ENCODE measurements at regions not wholly inside any gene's neighbourhood (a gene's known extent, or its start where the extent isn't known, plus 50 kb on each side); places are given as distances from the start of the nearest gene placed in this dataset.

DNA sequence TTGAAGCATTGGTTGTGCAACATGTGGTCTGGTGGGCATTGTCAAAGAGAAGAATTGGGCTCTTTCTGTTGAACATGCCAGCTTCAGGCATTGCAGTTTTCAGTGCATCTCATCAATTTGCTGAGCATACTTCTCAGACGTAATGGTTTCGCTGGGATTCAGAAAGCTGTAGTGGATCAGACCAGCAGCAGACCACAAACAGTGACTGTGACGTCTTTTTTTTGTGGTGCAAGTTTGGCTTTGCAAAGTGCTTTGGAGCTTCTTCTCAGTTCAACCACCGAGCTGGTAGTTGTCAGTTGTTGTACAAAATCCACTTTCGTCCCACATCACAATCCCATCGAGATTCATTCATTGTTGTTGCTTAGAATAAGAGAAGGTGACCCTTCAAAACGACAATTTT is 84.5 kb downstream of the NPAP1 start:
- WGBS, 2 donors (ENCODE audit: extremely low coverage in 2 of 2, insufficient read length in 2 of 2, insufficient replicate concordance in 1 of 2), result no CpG with 5 or more reads among the region's 7 CpGs
- Histone ChIP-seq H4K8ac (ENCODE audit: low read depth, low read length) (no peak overlapping the region), H4K91ac (ENCODE audit: low read depth, low read length, poor library complexity) (no peak overlapping the region), H3K14ac (ENCODE audit: low read length) (no peak overlapping the region), H3K4me2 (ENCODE audit: insufficient read depth, low read length, poor library complexity, severe bottlenecking) (no peak overlapping the region), H2BK12ac (ENCODE audit: low read length) (no peak overlapping the region), H2BK120ac (ENCODE audit: low read depth, low read length) (no peak overlapping the region), H2BK5ac (ENCODE audit: low read length) (no peak overlapping the region), H3K4me3 (ENCODE audit: low read length in 2 of 2) (no peak overlapping the region), H3K36me3 (replicated peaks in 1 of 2; ENCODE audit: control insufficient read depth in 2 of 2, insufficient read depth in 2 of 2, low read length in 2 of 2) (no peaks in the 10 kb centered on the region), H3K9me3 (replicated peaks in 1 of 2; ENCODE audit: control insufficient read depth in 2 of 2, insufficient read depth in 1 of 2, low read depth in 1 of 2, low read length in 2 of 2) (no peaks in the 10 kb centered on the region), H2AFZ (ENCODE audit: low read length) (no peak overlapping the region), H2BK15ac (ENCODE audit: low read length) (no peak overlapping the region), H3K23ac (ENCODE audit: low read depth, low read length, poor library complexity) (no peak overlapping the region), H3K27me3 (ENCODE audit: control insufficient read depth in 3 of 3, insufficient read depth in 3 of 3, low read depth in 1 of 3, low read length in 3 of 3) (no peaks in the 10 kb centered on the region), H3K4ac (ENCODE audit: low read length) (no peak overlapping the region), H2AK5ac (ENCODE audit: low read depth, low read length) (no peak overlapping the region), H3K79me1 (ENCODE audit: low read depth, low read length) (no peaks in the 10 kb centered on the region), H3K18ac (ENCODE audit: low read length) (no peak overlapping the region), H3K9ac (ENCODE audit: low read depth, low read length, poor library complexity) (no peak overlapping the region), H3K27ac (replicated peaks; ENCODE audit: low read length) (no peak overlapping the region), H3K4me1 (ENCODE audit: control insufficient read depth in 2 of 2, insufficient read depth in 1 of 2, low read depth in 1 of 2, low read length in 2 of 2) (no peaks in the 10 kb centered on the region)
- no peak for DNase-seq (ENCODE audit: low spot score)

DNA sequence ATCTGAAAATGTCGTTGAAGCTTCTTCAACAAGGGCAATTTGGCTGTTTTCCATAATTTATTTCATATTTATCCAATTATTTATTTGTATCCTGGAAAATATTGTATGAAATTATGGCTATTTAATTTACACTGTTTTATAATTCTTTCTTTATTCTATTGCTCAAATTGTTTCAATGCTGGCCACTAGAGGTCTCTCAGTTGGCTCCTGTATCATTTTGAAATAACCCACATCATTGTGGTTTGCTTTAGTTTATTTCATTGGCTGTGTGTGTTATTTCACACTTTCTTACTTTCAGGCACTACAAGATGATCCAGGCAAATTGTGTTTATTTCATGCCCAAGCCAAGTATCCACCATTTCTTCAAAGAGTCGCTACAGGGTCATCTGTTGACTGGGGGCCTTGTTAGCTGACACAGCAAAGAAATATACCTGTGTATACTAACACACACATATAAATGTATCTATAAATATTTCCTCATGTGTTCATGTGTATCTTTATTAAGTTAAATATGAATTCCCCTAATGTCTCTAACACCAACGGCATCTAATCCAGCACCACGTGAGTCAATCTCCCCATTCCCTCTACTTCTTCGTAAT is 86.2 kb downstream of the NPAP1 start:
- Histone ChIP-seq H3K4me1 (ENCODE audit: control insufficient read depth in 2 of 2, insufficient read depth in 1 of 2, low read depth in 1 of 2, low read length in 2 of 2) (no peaks in the 10 kb centered on the region), H2BK15ac (ENCODE audit: low read length) (no peak overlapping the region), H3K9me3 (replicated peaks in 1 of 2; ENCODE audit: control insufficient read depth in 2 of 2, insufficient read depth in 1 of 2, low read depth in 1 of 2, low read length in 2 of 2) (no peaks in the 10 kb centered on the region), H3K9ac (ENCODE audit: low read depth, low read length, poor library complexity) (no peak overlapping the region), H3K79me1 (ENCODE audit: low read depth, low read length) (no peaks in the 10 kb centered on the region), H3K14ac (ENCODE audit: low read length) (no peak overlapping the region), H2BK5ac (ENCODE audit: low read length) (no peak overlapping the region), H2BK12ac (ENCODE audit: low read length) (no peak overlapping the region), H2AK5ac (ENCODE audit: low read depth, low read length) (no peak overlapping the region), H3K4me2 (ENCODE audit: insufficient read depth, low read length, poor library complexity, severe bottlenecking) (no peak overlapping the region), H3K23ac (ENCODE audit: low read depth, low read length, poor library complexity) (no peak overlapping the region), H3K18ac (ENCODE audit: low read length) (no peak overlapping the region), H3K4ac (ENCODE audit: low read length) (no peak overlapping the region), H4K91ac (ENCODE audit: low read depth, low read length, poor library complexity) (no peak overlapping the region), H3K36me3 (replicated peaks in 1 of 2; ENCODE audit: control insufficient read depth in 2 of 2, insufficient read depth in 2 of 2, low read length in 2 of 2) (no peaks in the 10 kb centered on the region), H2AFZ (ENCODE audit: low read length) (no peak overlapping the region), H3K27me3 (ENCODE audit: control insufficient read depth in 3 of 3, insufficient read depth in 3 of 3, low read depth in 1 of 3, low read length in 3 of 3) (no peaks in the 10 kb centered on the region), H3K27ac (replicated peaks; ENCODE audit: low read length) (no peak overlapping the region), H3K4me3 (ENCODE audit: low read length in 2 of 2) (no peak overlapping the region), H4K8ac (ENCODE audit: low read depth, low read length) (no peak overlapping the region), H2BK120ac (ENCODE audit: low read depth, low read length) (no peak overlapping the region)
- WGBS, 2 donors (ENCODE audit: extremely low coverage in 2 of 2, insufficient read length in 2 of 2, insufficient replicate concordance in 1 of 2), result no CpG with 5 or more reads among the region's 5 CpGs
- no peak for DNase-seq (ENCODE audit: low spot score)

DNA sequence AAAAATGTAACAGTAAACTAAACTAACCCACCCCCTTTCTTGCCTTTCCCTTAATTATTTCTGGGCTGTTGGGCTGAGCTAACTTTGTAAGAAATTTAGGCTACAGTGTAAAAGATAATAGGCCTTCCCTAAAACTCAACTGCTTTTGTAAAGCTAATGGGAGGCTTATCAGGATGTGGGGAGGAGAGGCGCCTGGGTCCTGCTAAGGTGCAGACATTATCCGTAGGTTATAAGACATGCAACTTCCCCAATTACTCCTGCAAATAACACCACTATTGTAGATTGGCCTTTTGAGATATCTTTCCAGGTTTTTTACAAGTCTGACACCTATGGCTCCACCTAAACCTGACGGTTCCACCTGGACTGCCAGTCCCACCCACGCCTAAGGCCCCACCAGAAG is 88.3 kb downstream of the NPAP1 start:
- no peak overlapping the region for H4K91ac ChIP-seq (ENCODE audit: low read depth, low read length, poor library complexity)
- H2AK5ac ChIP-seq (ENCODE audit: low read depth, low read length), result no peak overlapping the region
- no peaks in the 10 kb centered on the region for H3K27me3 ChIP-seq (ENCODE audit: control insufficient read depth in 3 of 3, insufficient read depth in 3 of 3, low read depth in 1 of 3, low read length in 3 of 3)
- H3K9ac ChIP-seq (ENCODE audit: low read depth, low read length, poor library complexity), result no peak overlapping the region
- no peaks in the 10 kb centered on the region for H3K36me3 ChIP-seq (replicated peaks in 1 of 2; ENCODE audit: control insufficient read depth in 2 of 2, insufficient read depth in 2 of 2, low read length in 2 of 2)
- DNase-seq (ENCODE audit: low spot score), result no peak
- no peaks in the 10 kb centered on the region for H3K4me1 ChIP-seq (ENCODE audit: control insufficient read depth in 2 of 2, insufficient read depth in 1 of 2, low read depth in 1 of 2, low read length in 2 of 2)
- no peak overlapping the region for H2BK5ac ChIP-seq (ENCODE audit: low read length)
- no peak overlapping the region for H3K4me2 ChIP-seq (ENCODE audit: insufficient read depth, low read length, poor library complexity, severe bottlenecking)
- no peak overlapping the region for H2BK12ac ChIP-seq (ENCODE audit: low read length)
- H3K79me1 ChIP-seq (ENCODE audit: low read depth, low read length), result no peaks in the 10 kb centered on the region
- no peak overlapping the region for H2BK120ac ChIP-seq (ENCODE audit: low read depth, low read length)
- H3K23ac ChIP-seq (ENCODE audit: low read depth, low read length, poor library complexity), result no peak overlapping the region
- no peak overlapping the region for H3K4me3 ChIP-seq (ENCODE audit: low read length in 2 of 2)
- no peak overlapping the region for H2AFZ ChIP-seq (ENCODE audit: low read length)
- no peak overlapping the region for H2BK15ac ChIP-seq (ENCODE audit: low read length)
- H3K9me3 ChIP-seq (replicated peaks in 1 of 2; ENCODE audit: control insufficient read depth in 2 of 2, insufficient read depth in 1 of 2, low read depth in 1 of 2, low read length in 2 of 2), result no peaks in the 10 kb centered on the region
- no peak overlapping the region for H3K4ac ChIP-seq (ENCODE audit: low read length)
- no peak overlapping the region for H3K18ac ChIP-seq (ENCODE audit: low read length)
- H3K27ac ChIP-seq (replicated peaks; ENCODE audit: low read length), result no peak overlapping the region
- no peak overlapping the region for H3K14ac ChIP-seq (ENCODE audit: low read length)
- H4K8ac ChIP-seq (ENCODE audit: low read depth, low read length), result no peak overlapping the region
- no CpG with 5 or more reads among the region's 4 CpGs for WGBS, 2 donors (ENCODE audit: extremely low coverage in 2 of 2, insufficient read length in 2 of 2, insufficient replicate concordance in 1 of 2)

DNA sequence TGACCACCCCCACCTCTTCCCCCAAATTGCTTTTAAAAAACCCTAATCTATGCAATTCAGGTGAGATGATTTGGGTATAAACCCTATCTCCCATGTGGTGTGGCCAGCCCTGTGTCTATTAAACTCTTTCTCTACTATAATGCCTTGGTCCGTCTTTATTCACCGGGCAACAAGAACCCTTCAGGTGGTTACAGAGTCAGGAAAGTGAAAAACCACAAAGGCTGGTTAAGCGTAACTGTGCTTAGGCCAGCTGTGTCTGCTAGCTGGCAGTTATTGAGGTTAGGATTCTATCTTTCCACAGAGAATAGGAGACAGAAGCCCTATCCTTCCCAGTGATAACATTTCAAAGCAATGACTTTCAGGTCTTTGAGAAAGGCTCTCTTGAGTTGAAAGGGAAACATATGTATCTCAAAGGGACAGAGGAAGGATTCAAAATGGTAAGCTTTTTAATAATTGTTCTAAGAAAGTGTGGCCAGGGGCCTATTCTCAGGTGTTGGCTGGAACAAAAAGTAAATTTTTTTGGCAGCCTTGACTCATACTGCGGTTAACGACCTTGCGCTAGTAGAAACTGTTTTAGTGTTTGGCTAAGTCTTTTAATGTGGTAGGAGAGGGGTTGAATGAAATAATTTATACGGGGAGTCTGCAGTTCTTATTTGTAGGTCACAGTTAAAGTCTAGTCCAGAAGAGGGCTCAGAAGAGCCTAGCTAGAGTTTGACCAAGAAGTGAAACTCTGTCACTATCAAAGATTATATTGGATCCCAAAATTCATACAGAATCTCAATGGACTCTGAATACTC is 89.0 kb downstream of the NPAP1 start:
- WGBS, 2 donors (ENCODE audit: extremely low coverage in 2 of 2, insufficient read length in 2 of 2, insufficient replicate concordance in 1 of 2), result no CpG with 5 or more reads among the region's 7 CpGs
- no peak overlapping the region for H2BK15ac ChIP-seq (ENCODE audit: low read length)
- H3K27ac ChIP-seq (replicated peaks; ENCODE audit: low read length), result no peak overlapping the region
- no peak overlapping the region for H3K23ac ChIP-seq (ENCODE audit: low read depth, low read length, poor library complexity)
- no peak overlapping the region for H3K14ac ChIP-seq (ENCODE audit: low read length)
- DNase-seq (ENCODE audit: low spot score), result no peak
- H2BK5ac ChIP-seq (ENCODE audit: low read length), result no peak overlapping the region
- no peaks in the 10 kb centered on the region for H3K27me3 ChIP-seq (ENCODE audit: control insufficient read depth in 3 of 3, insufficient read depth in 3 of 3, low read depth in 1 of 3, low read length in 3 of 3)
- no peak overlapping the region for H2BK120ac ChIP-seq (ENCODE audit: low read depth, low read length)
- H4K91ac ChIP-seq (ENCODE audit: low read depth, low read length, poor library complexity), result no peak overlapping the region
- no peaks in the 10 kb centered on the region for H3K9me3 ChIP-seq (replicated peaks in 1 of 2; ENCODE audit: control insufficient read depth in 2 of 2, insufficient read depth in 1 of 2, low read depth in 1 of 2, low read length in 2 of 2)
- H2AFZ ChIP-seq (ENCODE audit: low read length), result no peak overlapping the region
- H3K4me3 ChIP-seq (ENCODE audit: low read length in 2 of 2), result no peak overlapping the region
- no peak overlapping the region for H4K8ac ChIP-seq (ENCODE audit: low read depth, low read length)
- no peak overlapping the region for H3K4me2 ChIP-seq (ENCODE audit: insufficient read depth, low read length, poor library complexity, severe bottlenecking)
- no peaks in the 10 kb centered on the region for H3K79me1 ChIP-seq (ENCODE audit: low read depth, low read length)
- H3K4me1 ChIP-seq (ENCODE audit: control insufficient read depth in 2 of 2, insufficient read depth in 1 of 2, low read depth in 1 of 2, low read length in 2 of 2), result no peaks in the 10 kb centered on the region
- no peak overlapping the region for H2BK12ac ChIP-seq (ENCODE audit: low read length)
- no peaks in the 10 kb centered on the region for H3K36me3 ChIP-seq (replicated peaks in 1 of 2; ENCODE audit: control insufficient read depth in 2 of 2, insufficient read depth in 2 of 2, low read length in 2 of 2)
- H3K18ac ChIP-seq (ENCODE audit: low read length), result no peak overlapping the region
- H3K9ac ChIP-seq (ENCODE audit: low read depth, low read length, poor library complexity), result no peak overlapping the region
- H2AK5ac ChIP-seq (ENCODE audit: low read depth, low read length), result no peak overlapping the region
- H3K4ac ChIP-seq (ENCODE audit: low read length), result no peak overlapping the region
